Dermis microvascular lymphatic vessel endothelial cell (primary cell): ENCODE measurements at regions not wholly inside any gene's neighbourhood (a gene's known extent, or its start where the extent isn't known, plus 50 kb on each side); places are given as distances from the start of the nearest gene placed in this dataset.
"Not testable (repeated sequence)": the region's sequence is repeated elsewhere in the genome, so short reads cannot be mapped to it uniquely, and the experiment has no call there.

Experiments used
- DNase-seq, 2 donors: peaks; one replicate each; pipeline versions ENCODE4 v3.0.0 to v3.0.0-alpha.2; 2010; ENCODE audit warnings: low read depth in 2 of 2

DNA sequence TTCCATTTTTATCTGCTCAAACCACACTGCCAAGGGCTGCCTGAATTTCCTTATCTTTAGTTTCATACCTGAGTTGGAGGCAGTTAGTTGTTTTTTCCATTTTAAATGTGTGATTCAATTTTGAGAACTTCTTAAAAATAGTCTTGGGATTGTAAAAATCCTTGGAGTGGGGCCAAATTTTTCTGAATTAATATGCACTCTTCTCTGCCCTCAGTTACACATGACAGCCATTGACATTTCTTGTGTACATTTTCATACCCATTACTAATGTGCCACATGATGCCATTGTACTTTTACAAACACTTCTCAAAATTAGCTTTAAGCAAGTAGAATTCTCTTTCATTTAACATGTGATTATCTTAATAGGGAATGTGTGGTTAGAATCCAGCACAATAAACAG is 141.7 kb downstream of the C3orf38 start:
- no peak for DNase-seq

DNA sequence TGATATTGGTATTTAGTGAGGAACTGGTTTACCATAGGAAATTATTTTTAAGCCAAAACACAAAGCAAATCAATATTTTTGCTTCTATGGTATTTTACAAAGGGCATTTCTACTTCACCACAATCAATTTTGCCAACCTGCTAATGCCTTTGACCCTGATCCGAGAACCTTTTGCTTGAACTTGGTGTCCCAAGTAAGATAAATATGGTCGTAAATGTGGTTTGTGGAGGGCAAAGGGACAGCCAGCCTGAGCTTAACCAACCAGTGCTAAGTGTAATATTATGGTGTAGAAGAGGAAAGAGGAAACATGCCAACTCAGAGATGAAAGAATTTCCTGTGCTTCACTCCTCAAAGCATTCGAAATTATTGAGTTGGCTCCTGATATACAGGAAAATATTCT is 148.4 kb downstream of the C3orf38 start:
- no peak for DNase-seq

DNA sequence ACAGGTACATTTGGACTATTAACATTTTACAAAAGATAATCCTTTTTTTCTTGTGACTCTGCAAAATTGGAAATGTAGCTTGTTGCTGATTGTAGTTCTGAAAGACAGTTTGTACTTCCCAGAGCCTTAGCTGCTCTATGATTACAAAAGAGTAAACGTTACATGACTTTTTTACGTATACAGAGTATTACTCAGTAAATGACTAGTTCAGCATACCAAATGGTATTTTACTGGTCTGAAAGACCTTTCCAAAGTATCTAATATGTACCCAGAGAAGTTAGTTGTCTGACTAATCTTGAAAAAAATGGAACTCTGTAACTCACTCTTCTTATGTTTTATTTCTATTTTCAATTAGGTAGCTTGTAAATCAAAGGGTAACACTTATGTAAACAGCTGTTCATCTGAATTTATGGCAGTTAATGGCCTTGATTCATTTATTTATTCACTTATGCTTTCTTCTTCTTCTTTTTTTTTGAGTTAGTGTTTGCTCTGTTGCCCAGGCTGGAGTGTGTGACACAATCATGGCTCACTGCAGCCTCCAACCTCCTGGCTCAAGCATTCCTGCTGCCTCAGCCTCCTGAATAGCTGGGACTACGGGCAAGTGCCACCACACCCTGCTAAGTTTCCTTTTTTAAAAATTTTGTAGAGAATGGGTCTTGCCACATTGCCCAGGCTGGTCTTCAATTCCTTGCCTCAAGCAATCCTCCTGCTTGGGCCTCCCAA is 151.7 kb downstream of the C3orf38 start:
- no peak for DNase-seq

DNA sequence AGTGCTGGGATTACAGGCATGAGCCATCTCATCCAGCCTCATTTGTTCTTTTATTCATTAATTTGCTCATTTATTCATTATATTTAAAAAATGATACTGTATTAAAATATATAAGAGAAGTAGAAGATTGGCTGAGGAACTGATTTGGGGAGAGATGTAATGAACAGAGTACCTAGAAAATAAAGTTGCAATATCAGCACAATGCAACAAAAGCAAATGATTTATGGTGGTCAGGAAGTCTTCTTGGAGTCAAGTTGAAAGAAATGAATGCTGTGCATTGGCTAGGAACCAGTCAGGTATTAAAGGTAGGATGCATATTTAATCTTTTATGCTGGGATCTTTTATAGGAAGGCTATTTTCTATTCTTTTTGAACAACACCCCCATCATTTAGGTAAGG is 152.2 kb downstream of the C3orf38 start:
- no peak for DNase-seq

DNA sequence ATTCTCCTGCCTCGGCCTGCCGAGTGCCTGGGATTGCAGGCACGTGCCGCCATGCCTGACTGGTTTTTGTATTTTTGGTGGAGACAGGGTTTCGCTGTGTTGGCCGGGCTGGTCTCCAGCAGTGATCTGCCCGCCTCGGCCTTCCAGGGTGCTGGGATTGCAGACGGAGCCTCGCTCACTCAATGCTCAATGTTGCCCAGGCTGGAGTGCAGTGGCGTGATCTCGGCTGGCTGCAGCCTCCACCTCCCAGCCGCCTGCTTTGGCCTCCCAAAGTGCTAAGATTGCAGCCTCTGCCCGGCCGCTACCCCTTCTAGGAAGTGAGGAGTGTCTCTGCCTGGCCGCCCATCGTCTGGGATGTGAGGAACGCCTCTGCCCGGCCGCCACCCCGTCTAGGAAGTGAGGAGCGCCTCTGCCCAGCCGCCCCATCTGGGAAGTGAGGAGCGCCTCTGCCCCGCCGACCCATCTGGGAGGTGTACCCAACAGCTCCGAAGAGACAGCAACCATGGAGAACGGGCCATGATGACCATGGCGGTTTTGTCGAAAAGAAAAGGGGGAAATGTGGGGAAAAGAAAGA is 153.7 kb downstream of the C3orf38 start:
- not testable (repeated sequence) for DNase-seq

DNA sequence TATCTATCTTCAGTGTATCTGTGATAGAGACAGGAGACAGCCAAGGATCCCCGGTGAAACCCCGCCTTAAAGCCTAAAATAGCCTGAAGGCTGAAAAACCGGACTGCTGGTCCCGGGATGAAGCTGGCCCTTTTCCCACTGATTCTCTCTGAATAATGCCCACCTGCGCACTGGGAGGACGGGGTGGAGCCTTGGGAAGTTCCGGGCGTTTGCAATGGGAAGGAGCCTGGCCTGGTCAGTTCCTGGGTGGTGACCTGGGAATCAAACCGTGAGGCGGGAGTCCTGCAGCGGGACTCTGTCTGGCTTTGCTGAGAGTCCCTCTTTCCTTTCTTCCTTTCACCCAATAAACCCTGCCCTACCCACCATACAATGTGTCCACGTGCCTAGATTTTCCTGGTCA is 157.9 kb downstream of the C3orf38 start:
- DNase-seq = no peak

DNA sequence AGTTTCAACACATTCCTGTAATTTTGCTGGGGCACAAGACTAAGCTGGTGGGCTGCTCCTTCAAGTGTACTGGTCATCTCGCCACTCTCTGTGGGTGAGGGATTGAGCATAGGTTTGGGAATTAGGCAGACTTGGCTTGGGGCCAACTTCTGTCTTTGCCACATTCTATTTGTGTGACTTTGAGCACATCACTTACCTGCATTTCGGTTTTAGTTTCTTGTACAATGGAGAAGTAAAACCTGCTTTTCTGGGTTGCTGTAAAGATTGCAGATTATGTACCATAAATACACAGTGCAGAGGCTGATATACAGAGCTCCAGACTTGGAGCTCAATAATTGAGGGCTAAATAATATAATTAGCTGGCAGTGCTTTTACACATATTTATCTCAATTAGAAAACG is 162.1 kb downstream of the C3orf38 start:
- DNase-seq = no peak

DNA sequence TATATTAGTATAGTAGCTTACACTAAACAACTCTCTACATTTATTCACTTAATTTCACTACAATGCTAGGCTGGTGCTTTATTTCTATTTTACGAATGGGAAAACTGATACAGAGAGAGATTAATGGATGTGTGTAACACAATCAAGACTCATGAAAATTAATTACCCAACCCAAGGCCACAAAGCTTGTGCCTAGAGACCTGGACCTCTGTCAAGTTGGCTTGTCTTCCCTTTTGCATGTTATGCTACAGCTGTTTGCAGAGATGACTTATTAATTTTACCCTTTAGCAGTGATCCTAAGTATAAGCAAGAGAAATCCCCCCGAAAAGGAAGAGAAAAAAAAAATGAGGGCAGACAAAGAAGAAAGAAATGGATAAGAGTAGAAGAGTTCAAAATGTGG is 162.5 kb downstream of the C3orf38 start:
- DNase-seq = no peak

DNA sequence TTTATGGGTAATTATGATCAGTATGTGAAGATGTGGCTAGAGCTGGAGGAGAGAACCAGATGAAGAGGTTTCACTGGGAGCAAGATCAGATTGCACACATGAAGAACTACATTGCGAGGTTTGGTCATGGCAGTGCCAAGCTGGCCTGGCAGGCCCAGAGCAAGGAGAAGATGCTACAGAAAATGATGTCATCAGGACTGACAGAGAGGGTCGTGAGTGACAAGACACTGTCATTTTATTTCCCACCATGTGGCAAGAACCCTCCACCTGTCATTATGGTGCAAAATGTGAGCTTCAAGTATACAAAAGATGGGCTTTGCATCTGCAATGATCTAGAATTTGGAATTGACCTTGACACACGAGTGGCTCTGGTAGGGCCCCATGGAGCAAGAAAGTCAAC is 168.3 kb downstream of the C3orf38 start:
- no peak for DNase-seq

DNA sequence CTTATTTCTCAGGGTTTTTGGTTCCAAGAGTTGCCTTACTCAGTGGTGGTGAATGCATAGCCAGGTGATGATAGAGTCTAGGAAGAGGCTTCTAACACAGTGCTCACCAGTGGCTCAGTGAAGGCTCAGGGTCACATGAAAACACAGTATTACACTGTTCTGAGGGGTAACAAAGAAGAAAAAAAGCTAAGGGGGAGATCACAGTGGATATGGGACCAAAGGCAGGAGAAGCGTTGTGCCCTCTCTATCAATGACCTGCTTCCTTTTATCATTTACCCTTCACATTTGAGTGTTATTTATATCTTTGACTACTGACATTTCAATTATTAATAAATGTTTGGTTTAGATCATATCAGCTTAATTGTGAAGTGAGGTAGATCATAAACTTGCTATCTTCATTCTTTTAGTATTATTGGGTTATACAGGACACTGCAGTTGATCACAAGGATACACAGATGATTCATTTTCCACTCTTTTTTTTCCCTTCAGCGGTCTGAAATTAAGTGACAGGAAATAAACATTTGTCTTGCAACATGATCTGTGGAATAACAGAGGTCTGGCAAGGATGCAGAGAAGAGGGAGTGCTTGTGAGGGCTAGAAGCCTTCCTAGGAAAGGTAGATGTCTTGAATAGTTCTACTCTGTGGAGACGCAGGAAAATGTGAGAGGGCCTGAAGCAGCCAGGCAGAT is 171.7 kb downstream of the C3orf38 start:
- no peak for DNase-seq

DNA sequence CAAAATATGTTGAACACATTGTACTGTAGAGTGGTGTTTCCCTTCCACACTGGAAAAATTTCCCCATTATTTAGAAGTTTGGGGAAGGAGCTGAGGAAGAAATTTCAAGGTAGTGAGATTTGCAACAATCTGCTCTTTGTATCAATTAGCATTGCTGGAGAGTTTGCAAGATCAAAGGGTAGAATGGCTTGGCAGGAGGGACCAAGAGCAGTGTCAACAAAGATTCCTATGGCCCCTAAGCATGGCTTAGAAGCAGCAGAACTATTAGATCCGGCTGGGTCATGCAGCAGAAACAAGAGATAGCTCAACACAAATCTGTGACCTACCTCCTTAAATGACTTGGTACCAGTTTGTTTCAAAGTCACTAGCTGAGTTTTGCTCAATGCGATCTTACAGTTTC is 175.0 kb downstream of the C3orf38 start:
- no peak for DNase-seq

DNA sequence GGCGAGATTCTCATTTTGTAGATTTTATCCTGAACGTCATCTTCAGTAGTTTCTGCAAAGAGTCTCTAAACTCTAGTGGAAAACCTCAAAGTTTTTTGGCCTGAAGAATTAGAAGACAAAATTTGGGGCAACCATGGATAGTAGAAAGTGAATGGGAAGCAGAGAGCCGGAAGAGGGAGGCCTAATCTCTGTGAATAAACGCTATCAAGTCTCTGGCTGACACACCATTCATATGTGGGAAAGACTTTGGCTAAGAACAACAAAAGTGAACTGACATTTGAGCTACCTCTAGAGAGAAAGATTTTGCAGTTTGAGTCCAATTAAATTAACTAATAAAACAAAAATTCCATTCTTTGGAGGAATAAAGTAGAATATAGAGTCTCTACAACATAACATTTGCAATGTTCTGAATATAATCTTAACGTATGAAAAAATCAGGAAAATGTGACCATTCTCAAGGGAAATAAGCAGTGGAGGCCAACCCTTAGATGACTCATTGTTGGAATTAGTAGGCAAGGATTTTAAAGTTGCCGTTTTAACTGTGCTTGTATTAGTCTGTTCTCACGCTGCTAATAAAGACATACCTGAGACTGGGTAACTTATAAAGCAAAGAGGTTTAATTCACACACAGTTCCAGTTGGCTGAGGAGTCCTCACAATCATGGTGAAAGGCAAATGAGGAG is 184.6 kb downstream of the C3orf38 start:
- DNase-seq = no peak

DNA sequence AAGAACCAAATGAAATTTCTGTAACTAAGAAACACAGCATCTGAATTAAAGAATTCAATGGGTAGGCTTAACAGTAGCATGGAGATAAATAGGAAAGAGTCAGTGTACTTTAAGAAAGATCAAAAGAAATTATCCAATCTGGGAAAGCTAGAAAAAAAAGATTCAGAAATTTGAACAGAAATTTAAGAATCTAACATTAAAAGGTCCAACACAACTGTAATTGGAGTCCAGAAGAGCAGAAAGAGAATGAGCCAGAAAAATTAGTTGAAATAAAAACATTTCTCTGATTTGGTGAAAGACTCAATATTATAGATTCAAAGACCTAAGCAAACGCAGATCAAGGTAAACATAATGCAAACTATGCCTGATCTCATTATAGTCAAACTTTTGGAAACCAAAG is 187.1 kb downstream of the C3orf38 start:
- DNase-seq = no peak

DNA sequence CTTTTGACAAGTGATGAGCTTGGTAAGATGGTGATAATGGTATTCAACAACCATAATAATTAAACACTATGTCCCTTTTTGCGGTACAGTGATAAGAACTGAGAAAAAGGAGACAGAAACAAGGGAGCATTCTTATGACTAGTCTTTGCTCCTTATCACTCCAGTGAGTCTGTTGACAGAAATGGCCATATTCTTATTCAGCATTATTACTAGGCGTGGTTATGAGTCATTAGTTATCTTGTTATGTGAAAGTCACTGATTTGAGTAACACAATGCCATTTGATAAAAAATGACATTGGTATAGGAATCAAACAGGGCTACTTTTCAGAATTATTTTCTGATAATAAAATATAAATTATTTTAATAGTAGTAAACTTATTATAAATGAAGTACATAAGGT is 193.5 kb downstream of the C3orf38 start:
- DNase-seq = no peak

DNA sequence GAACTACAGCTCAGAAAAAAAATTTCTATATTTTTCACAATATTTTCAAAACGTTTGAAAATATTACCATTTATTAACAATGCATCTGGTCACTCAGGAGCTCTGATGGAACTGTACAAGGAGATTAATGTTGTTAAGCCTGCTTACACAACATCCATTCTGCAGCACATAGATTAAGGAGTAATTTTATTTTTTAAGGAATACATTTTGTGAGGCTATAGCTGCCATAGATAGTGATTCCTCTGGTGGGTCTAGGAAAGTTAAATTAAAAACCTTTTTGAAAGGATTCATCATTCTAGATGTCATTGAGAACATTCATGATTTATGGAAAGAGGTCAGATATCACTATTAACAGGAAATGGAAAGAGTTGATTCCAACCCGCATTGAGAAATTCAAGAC is 196.9 kb downstream of the C3orf38 start:
- no peak for DNase-seq

DNA sequence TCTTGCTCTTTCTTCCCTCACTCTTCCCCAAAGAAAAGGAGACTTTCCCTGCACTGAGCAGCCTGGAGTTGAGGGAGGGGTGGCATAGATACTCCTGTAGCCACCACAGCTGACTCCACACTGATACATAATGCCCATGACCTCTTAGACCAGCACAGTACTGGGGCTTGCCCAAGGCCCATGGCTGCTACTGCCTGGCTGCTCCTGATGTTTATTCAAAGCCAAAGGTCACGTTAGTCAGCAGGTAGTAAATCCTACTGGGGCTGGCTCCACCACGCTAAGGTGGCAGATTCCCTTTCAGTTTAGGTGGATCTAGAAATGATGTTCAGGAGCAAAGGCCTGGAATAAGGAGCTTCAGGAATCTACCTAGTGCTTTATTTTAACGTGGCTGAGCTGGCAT is 212.7 kb downstream of the C3orf38 start:
- DNase-seq = no peak

DNA sequence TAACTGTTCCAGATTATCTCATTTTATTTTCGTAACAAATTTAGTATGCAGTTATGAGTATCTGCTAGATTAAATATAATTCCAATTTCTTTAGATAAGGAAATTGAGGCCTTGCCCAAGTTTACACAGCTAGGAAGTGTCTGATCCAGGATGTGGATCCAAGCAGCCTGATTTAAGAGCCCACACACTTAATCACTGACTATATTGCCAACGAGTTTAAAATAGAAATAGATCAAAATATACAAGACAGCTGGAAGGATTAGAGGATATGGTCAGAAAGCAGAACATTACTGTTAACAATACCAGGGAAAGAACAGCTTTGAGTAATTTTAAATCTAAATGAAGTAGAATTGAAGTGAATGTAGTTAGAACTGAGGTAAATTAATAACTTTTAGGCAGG is 215.2 kb downstream of the C3orf38 start:
- no peak for DNase-seq

DNA sequence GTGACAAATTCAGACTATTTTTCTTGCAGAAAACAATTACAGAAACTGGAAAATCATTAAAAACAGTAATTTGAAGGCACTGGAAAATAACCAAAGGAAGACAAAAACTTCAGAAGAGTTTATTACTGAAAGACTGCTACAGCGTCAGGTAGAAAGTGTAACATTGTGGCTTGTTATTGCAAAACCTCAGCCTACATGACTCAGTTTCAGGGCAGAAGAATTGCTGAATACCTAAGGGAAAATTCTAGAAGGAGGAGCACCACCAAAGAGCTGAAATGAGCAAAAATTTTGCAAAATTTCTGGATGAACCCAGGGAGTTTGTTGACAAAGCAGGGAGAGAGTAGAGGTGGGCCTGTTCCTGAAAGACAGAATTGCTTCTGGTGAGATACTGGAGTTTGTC is 219.6 kb downstream of the C3orf38 start:
- no peak for DNase-seq

DNA sequence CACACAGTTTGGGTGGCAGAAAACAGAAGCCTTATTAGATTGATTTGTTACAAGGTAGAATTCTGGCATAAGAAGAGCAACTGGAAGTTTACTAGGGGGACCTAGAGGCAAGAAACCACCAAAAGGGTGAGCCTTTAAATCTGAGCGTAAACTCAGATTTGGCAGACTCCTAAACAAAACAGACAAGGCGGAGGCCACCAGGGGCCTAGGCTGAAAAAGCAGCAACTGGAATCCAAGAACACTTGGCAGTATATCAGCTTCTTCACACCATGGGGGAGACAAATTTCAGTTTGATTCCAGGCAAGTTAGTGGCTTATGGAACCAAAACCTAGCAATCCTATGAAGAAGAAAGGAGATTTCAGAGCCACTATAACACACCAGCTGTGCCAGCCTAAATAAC is 220.0 kb downstream of the C3orf38 start:
- no peak for DNase-seq

DNA sequence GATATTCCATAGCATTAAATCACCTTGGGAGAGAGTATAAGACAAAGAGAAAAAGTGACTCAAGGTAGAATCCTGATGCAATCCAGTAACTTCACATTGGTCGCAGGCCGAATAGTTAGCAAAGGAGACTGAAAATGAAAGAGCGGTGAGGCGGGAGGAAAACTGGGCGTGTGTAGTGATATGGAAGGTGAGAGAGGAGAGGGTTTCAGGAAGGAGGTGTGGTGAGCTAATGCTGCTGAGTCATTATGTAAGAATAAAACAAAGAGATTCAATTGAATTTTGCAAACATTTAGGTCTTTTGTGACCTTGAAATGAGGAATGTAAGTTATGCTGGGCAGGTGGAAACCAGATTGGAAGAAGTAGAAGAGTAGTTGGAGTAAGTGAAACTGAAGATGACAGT is 235.3 kb downstream of the C3orf38 start:
- no peak for DNase-seq

DNA sequence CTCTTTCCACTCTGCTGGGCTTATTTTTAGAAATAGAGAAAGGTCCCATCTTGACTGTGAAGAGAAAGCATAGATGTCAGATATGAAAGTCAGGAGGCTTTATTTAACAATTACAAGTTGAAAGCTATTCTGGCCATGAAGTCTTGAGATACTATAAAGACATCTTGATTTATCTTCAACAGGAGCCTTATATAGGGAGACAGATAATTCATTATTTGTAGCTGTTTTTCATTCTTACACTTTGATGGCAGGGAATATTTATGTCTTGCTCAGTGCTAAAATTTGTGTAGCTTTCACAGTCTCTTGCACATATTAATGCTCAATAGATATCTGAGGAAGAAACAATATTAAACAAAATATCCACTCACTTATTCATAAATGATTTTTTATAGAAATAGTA is 248.8 kb downstream of the C3orf38 start:
- DNase-seq = no peak

DNA sequence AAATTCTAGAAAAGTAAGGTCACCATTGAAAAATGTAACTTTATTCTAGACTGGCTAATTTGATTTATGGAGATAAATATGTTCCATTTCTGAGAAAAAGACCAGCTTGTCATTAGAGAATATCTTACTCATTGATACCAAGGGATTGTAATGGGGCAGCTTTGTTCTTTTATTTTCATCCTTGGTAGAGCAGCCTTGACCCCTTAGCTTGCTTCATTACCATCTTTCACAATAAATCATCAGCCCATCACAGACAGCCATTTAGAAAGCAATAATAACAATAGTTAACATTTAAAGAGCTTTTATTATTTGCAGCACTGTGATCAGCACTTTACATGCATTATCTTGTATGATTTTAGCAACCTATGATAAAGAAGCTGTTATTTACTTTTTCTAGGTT is 253.6 kb downstream of the C3orf38 start:
- DNase-seq = no peak

DNA sequence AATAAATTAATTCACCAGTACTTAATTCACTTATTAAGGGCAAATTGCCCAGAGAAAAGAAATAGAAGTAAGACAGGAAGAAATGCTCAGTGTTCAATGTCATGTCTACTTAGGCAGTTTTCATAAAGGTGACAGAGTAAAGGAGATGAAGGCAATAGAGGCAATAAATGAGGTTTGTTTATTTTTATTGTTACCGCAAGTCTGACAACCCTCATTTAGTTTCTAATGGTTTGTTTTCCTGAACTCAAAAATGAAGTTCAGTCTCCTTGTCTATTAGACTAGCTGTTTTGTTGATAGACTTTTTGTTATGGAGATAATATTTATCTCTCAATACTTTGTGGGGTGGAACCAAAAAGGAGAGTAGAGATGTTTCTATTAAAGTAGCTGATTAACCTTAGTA is 258.3 kb downstream of the C3orf38 start:
- no peak for DNase-seq
